HepG2 (cell line): ENCODE measurements at regions not wholly inside any gene's neighbourhood (a gene's known extent, or its start where the extent isn't known, plus 50 kb on each side); places are given as distances from the start of the nearest gene placed in this dataset.

Experiments used
- ATAC-seq: fragments of 200-7000 bp; cut with Tn5 transposase; 3 replicates; pipeline ENCODE4 v1.9.1; 2020; ENCODE audit warnings: mild to moderate bottlenecking, moderate library complexity
- BruUV-seq: library from RNA; stranded (reverse); fragments of 400-500 nt; replicated peaks from 2 replicates; lab custom pipeline; 2021; lab: Mats Ljungman, UMichigan
- CTCF ChIA-PET: fragments of 300-600 bp; formaldehyde crosslinking; extraction: SDS; loops from one replicate; lab custom pipeline; 2021; ENCODE audit warnings: low total read pairs, inconsistent platforms, low intra/inter-chr PET ratio; lab: Yijun Ruan, JAX
- POLR2A ChIA-PET: fragments of 350-600 bp; sonication (Branson Sonifier 250); formaldehyde crosslinking; loops from one replicate; lab custom pipeline; 2020; ENCODE audit warnings: antibody characterized with exemption, inconsistent platforms; lab: Yijun Ruan, JAX
- DNase-seq: peaks from one replicate; pipeline ENCODE4 v3.0.0-alpha.2; 2015; ENCODE audit warnings: low spot score
- FAIRE-seq: peaks from 3 replicates; lab custom pipeline; 2011; peaks lifted over from hg19 to GRCh38; lab: Jason Lieb, UNC
- H2AFZ ChIP-seq: one replicate; pipeline ENCODE4 v1.6.1; 2011; ENCODE audit warnings: low read length, inconsistent platforms
- H3K27ac ChIP-seq: fragments of 300-600 bp; 3 replicates; pipeline ENCODE4 v1.8.0; 2011; ENCODE audit warnings: mixed run types, mild to moderate bottlenecking, mixed read lengths, low read length, inconsistent platforms; ENCODE audit not compliant: insufficient read depth; ENCODE audit errors: extremely low read length
- H3K27me3 ChIP-seq, 2 experiments: fragments of 200-600 bp in 1 of 2; 2 replicates in 1 of 2; 3 replicates in 1 of 2; pipeline versions ENCODE4 v1.6.0 to v1.8.0; 2011; ENCODE audit warnings: low read length in 2 of 2, mild to moderate bottlenecking in 2 of 2, moderate library complexity in 2 of 2, inconsistent platforms in 1 of 2; ENCODE audit not compliant: insufficient read depth in 2 of 2, control insufficient read depth in 1 of 2
- H3K36me3 ChIP-seq, 2 experiments: fragments of 200-600 bp in 1 of 2; replicated peaks in 1 of 2; 2 replicates in 1 of 2; 3 replicates in 1 of 2; pipeline versions ENCODE4 v1.5.1 to v1.8.0; 2011; ENCODE audit warnings: low read length in 2 of 2, inconsistent platforms in 1 of 2; ENCODE audit not compliant: insufficient read depth in 2 of 2, control insufficient read depth in 1 of 2
- H3K4me1 ChIP-seq: 2 replicates; pipeline ENCODE4 v1.5.1; 2012; ENCODE audit warnings: low read length, inconsistent platforms; ENCODE audit not compliant: insufficient read depth
- H3K4me2 ChIP-seq: 2 replicates; pipeline ENCODE4 v1.6.0; 2011; ENCODE audit warnings: low read depth, low read length, inconsistent platforms
- H3K4me3 ChIP-seq, 3 experiments: fragments of 200-600 bp in 1 of 3; sonication (generic), shearing (Covaris generic) in 1 of 3; replicated peaks in 1 of 3; 2 replicates each; pipeline ENCODE4 v1.5.1; 2011 to 2016; ENCODE audit warnings: low read length in 3 of 3, inconsistent platforms in 2 of 3, low read depth in 2 of 3, mild to moderate bottlenecking in 2 of 3, control low read depth in 1 of 3, mixed read lengths in 1 of 3; ENCODE audit not compliant: insufficient read depth in 1 of 3
- H3K79me2 ChIP-seq: one replicate; pipeline ENCODE4 v1.6.1; 2011; ENCODE audit warnings: low read length, inconsistent platforms; ENCODE audit not compliant: insufficient read depth
- H3K9ac ChIP-seq: 2 replicates; pipeline ENCODE4 v1.6.0; 2011; ENCODE audit warnings: mild to moderate bottlenecking, low read depth, low read length, inconsistent platforms; ENCODE audit not compliant: insufficient read depth
- H3K9me3 ChIP-seq: 2 replicates; pipeline ENCODE4 v1.5.1; 2012; ENCODE audit warnings: mild to moderate bottlenecking, low read length
- H4K20me1 ChIP-seq: 2 replicates; pipeline ENCODE4 v1.6.0; 2011; ENCODE audit warnings: inconsistent platforms, mild to moderate bottlenecking, low read length, moderate library complexity; ENCODE audit not compliant: insufficient read depth
- CHD4 ChIP-seq: fragments of 200-600 bp; sonication (generic); IDR thresholded peaks from 2 replicates; pipeline ENCODE4 v1.7.0; 2017; ENCODE audit warnings: mild to moderate bottlenecking, low read length, borderline replicate concordance
- MAFF ChIP-seq: IDR thresholded peaks from 2 replicates; pipeline ENCODE4 v1.6.1; 2011; ENCODE audit warnings: low read depth, low read length, improper control_type of control experiment
- MAFK ChIP-seq, 2 experiments: IDR thresholded peaks in 1 of 2; conservative IDR thresholded peaks in 1 of 2; 2 replicates each; pipeline ENCODE4 v1.6.1; 2011; ENCODE audit warnings: improper control_type of control experiment in 2 of 2, low read length in 2 of 2
- MYNN ChIP-seq: sonication (generic); formaldehyde crosslinking; IDR thresholded peaks from 2 replicates; pipeline ENCODE4 v1.4.0; 2020; ENCODE audit warnings: mild to moderate bottlenecking, low read depth, missing genetic modification reagents
- ONECUT2 ChIP-seq: sonication (generic); formaldehyde crosslinking; IDR thresholded peaks from 2 replicates; pipeline ENCODE4 v1.4.0; 2020; ENCODE audit warnings: missing genetic modification reagents
- POGK ChIP-seq: sonication (generic); formaldehyde crosslinking; conservative IDR thresholded peaks from 2 replicates; pipeline ENCODE4 v1.8.0; 2022; ENCODE audit warnings: mild to moderate bottlenecking, moderate library complexity, missing genetic modification reagents
- RBAK ChIP-seq: sonication (generic); formaldehyde crosslinking; IDR thresholded peaks from 2 replicates; pipeline ENCODE4 v1.5.1; 2020; ENCODE audit warnings: mild to moderate bottlenecking, missing genetic modification reagents
- RELA ChIP-seq: sonication (generic); formaldehyde crosslinking; IDR thresholded peaks from 2 replicates; pipeline ENCODE4 v1.4.0; 2020; ENCODE audit warnings: missing genetic modification reagents
- ZNF687 ChIP-seq: sonication (generic); formaldehyde crosslinking; IDR thresholded peaks from 2 replicates; pipeline ENCODE4 v1.5.1; 2020; ENCODE audit warnings: mild to moderate bottlenecking, missing genetic modification reagents, moderate library complexity
- WGBS: methylation state at CpG from one replicate; pipeline ENCODE4 v1.1.6; 2017; ENCODE audit warnings: low lambda C conversion rate; 5-methylcytosine and 5-hydroxymethylcytosine counted together
- in situ Hi-C: cut with HindIII; loops from 2 replicates; pipeline ENCODE4 v1.10.0; 2017; ENCODE audit warnings: low pct_unique_long_range_greater_than_20kb; ENCODE audit not compliant: extremely low pct_ligation_motif_present
- intact Hi-C: fragments of 100-400 bp; cut with micrococcal nuclease; formaldehyde crosslinking; loops from one replicate; pipeline ENCODE4 v1.10.0; 2022; ENCODE audit not compliant: unreplicated experiment

GRCh38 chr3:76181213-76181612, 395.9 kb upstream of the ZNF717 start:
- no peak overlapping the region for H3K9ac ChIP-seq

GRCh38 chr3:76198086-76198485, 412.7 kb upstream of the ZNF717 start:
- Histone ChIP-seq H3K27ac (no peak overlapping the region), H4K20me1 (no peaks in the 10 kb centered on the region), H2AFZ (no peak overlapping the region), H3K4me3 (no peak overlapping the region), H3K9ac (no peak overlapping the region), H3K27me3 (no peaks in the 10 kb centered on the region), H3K4me1 (no peaks in the 10 kb centered on the region), H3K4me2 (no peak overlapping the region), H3K9me3 (no peaks in the 10 kb centered on the region), H3K79me2 (no peaks in the 10 kb centered on the region), H3K36me3 (no peaks in the 10 kb centered on the region)
- in situ Hi-C loops, result no loop called here
- DNase-seq (no peak), FAIRE-seq (no peak), ATAC-seq (no peak)
- no TSS peak for BruUV-seq
- 11% methylated on average over 1 of the region's 1 CpG for whole genome bisulfite sequencing
- intact Hi-C loops, result no loop called here
- POLR2A ChIA-PET, result no interaction called here
- CTCF ChIA-PET, result no interaction called here
- TF ChIP-seq ZNF687 (CRISPR knock-in tag) (no peak), MYNN (CRISPR knock-in tag) (no peak), ONECUT2 (CRISPR knock-in tag) (no peak), RELA (CRISPR knock-in tag) (no peak), CHD4 (no peak), RBAK (CRISPR knock-in tag) (no peak)

More at GRCh38 chr3:76181213-76181612, 395.9 kb upstream of the ZNF717 start:
- DNase-seq (no peak), ATAC-seq (no peak), FAIRE-seq (no peak)
- no peak overlapping the region for H3K4me2 ChIP-seq
- no peak overlapping the region for H2AFZ ChIP-seq
- intact Hi-C loops, result no loop called here
- H3K4me3 ChIP-seq, result no peak overlapping the region
- POLR2A ChIA-PET, result no interaction called here
- no peaks in the 10 kb centered on the region for H4K20me1 ChIP-seq
- in situ Hi-C loops, result no loop called here
- H3K27ac ChIP-seq, result no peak overlapping the region
- no peaks in the 10 kb centered on the region for H3K9me3 ChIP-seq
- no peaks in the 10 kb centered on the region for H3K79me2 ChIP-seq
- H3K36me3 ChIP-seq, result no peaks in the 10 kb centered on the region
- no peaks in the 10 kb centered on the region for H3K4me1 ChIP-seq
- CTCF ChIA-PET, result no interaction called here
- peak; percentile 10 to 62; a peak in 2 of 4 replicates for TF ChIP-seq MAFK (conservative IDR thresholded peaks at IDR 0.05 in 1 of 2, IDR thresholded peaks at IDR 0.05 in 1 of 2; ENCODE audit: low read length in 2 of 2)
- no peak for TF ChIP-seq POGK
- TF ChIP-seq MAFF, result peak; percentile 30; the same call in 1 of the 2 replicates
- H3K27me3 ChIP-seq, result no peaks in the 10 kb centered on the region
- no TSS peak for BruUV-seq
- WGBS, result 1% methylated on average over 2 of the region's 2 CpGs
